RWPE1 (cell line): ENCODE measurements at regions not wholly inside any gene's neighbourhood (a gene's known extent, or its start where the extent isn't known, plus 50 kb on each side); places are given as distances from the start of the nearest gene placed in this dataset.

ENCODE experiments used
- CTCF ChIA-PET: fragments of 350-600 bp; sonication (Branson Sonifier 250); formaldehyde crosslinking; extraction: SDS; loops from one replicate; lab custom pipeline; 2021; lab: Yijun Ruan, JAX
- POLR2A ChIA-PET: fragments of 400-600 bp; formaldehyde crosslinking; extraction: SDS; loops from one replicate; lab custom pipeline; 2020; ENCODE audit warnings: antibody characterized with exemption; ENCODE audit not compliant: low non-redundant PET; lab: Yijun Ruan, JAX
- DNase-seq: peaks from one replicate; pipeline ENCODE4 v3.0.0; 2012; ENCODE audit warnings: low spot score
- H3K27ac ChIP-seq: fragments of 450-650 bp; 2 replicates; pipeline ENCODE4 v1.5.1; 2017
- TF ChIP-seq, protein P1 (sequence below): fragments of 450-650 bp; conservative IDR thresholded peaks from 2 replicates; pipeline ENCODE4 v1.5.1; 2017; ENCODE audit warnings: low read depth, mild to moderate bottlenecking

DNA sequence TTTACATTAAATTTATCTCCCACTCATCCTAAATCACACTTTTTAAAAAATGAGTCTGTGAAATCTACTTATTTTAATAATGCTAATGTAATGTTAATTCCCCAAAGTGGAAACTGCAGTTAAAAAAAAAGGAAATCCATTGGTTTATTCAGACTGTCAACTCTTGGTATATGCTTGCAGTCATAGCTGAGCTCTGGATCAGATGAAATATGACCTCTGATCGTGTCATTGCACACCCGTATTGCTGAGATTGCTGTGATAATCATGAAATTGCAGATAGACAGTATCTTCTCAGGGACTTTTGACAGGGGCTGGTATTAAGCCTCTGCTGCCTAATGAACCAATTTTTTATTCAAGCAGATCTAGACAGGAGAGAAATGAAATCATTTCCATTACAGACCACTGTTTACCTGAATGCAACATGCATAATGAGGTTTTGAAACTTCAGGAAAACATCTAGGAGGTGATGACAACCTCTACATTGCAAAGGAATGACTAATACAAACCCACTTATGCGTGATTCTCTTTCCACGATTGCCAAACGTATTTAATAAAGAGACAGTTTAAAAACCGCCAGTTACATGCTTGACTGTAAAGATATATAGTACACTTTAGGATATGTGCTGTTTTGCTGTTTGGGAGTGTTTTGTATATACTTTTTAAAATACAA, 138.3 kb upstream of the PUDP start:
- CTCF ChIA-PET = interaction anchor here (0.6 kb wide), 1 partner anchor 115 kb away, joined by 3 read pairs; no protein-coding TSS in a partner anchor
- POLR2A ChIA-PET = no interaction called here
- TF ChIP-seq, protein P1, sequence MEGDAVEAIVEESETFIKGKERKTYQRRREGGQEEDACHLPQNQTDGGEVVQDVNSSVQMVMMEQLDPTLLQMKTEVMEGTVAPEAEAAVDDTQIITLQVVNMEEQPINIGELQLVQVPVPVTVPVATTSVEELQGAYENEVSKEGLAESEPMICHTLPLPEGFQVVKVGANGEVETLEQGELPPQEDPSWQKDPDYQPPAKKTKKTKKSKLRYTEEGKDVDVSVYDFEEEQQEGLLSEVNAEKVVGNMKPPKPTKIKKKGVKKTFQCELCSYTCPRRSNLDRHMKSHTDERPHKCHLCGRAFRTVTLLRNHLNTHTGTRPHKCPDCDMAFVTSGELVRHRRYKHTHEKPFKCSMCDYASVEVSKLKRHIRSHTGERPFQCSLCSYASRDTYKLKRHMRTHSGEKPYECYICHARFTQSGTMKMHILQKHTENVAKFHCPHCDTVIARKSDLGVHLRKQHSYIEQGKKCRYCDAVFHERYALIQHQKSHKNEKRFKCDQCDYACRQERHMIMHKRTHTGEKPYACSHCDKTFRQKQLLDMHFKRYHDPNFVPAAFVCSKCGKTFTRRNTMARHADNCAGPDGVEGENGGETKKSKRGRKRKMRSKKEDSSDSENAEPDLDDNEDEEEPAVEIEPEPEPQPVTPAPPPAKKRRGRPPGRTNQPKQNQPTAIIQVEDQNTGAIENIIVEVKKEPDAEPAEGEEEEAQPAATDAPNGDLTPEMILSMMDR = no peak
- H3K27ac ChIP-seq = no peak overlapping the region
- no peak for DNase-seq

DNA sequence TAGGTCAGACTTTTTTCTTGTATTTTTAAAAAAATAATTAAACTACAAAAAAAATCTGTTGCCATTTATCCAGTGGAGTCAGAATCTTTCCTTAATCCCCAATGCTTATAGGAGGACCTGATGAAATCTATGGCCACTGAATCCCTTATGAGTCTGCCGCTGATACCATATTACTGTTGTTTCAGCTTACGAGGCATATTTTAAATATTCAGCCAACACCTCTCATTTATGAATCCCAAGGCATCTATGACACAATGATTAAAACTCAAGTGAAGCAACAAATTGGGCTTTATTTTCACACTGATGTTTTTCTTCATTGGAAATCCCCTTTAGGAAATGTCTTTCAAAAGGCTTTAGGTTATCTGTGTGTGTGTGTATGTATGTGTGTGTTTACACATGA, 137.8 kb upstream of the PUDP start:
- H3K27ac ChIP-seq = no peak overlapping the region
- DNase-seq = no peak
- POLR2A ChIA-PET = no interaction called here
- TF ChIP-seq, protein P1 = no peak
- CTCF ChIA-PET = interaction anchor here (0.6 kb wide), 1 partner anchor 115 kb away, joined by 3 read pairs; no protein-coding TSS in a partner anchor

DNA sequence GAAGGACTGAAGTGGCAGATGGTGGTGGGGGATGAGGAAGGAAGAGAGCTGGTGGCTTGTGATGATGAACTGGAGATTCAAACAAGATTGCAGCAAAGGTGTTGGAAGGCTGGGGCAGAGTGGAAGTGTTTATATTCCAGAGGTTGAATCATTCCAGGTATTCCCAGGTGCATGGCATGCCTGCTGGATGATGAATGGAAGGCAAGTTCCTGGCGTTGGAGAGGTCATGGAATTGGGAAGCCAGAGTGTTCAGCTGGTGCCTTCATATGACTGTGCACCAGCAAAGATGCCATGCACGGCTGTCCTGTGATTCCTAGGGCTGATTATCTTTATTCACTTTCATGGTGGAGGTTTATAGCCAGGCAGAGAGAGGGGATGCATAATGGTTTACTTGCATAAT, 135.8 kb upstream of the PUDP start:
- CTCF ChIA-PET = no interaction called here
- no peak overlapping the region for H3K27ac ChIP-seq
- no peak for DNase-seq
- POLR2A ChIA-PET = no interaction called here
- TF ChIP-seq, protein P1 = no peak

DNA sequence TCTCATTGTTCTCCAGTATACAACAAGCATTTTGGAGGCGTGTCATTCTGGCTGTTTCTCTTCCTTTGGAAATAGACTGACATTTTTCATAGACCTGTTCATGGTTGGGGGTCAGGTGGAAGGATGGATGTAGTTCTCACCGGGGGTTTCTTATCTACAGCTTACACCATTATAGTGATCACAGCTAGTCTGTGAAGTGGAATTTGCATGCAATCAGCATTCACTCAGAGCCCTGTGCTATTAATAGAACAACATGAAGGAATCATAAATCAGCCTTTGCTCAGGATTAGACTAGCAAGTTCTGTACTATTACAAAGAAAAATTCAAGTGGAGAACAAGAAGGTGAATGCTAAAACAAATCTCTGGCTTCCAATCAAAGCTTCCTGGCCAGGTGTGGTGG, 132.6 kb upstream of the PUDP start:
- TF ChIP-seq, protein P1 = no peak
- CTCF ChIA-PET = no interaction called here
- POLR2A ChIA-PET = no interaction called here
- H3K27ac ChIP-seq = no peak overlapping the region
- no peak for DNase-seq

DNA sequence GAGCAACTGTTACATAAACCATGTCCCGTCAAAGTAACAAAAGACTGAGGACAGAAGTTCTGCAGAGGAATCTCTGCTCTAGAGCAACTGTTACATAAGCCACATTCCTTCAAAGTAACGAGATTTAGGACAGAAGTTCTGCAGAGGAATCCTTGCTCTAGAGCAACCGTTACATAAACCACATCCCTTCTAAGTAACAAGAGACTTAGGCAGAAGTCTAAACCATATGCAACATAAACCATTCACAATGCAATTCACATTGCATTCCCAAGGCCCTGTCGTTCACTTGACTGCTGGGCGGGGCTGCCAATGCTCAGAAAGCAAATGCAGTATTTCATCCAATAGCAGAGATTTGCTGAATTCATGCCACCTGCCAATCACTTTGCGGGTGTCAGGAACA, 124.4 kb upstream of the PUDP start:
- no peak for DNase-seq
- POLR2A ChIA-PET = no interaction called here
- no peak overlapping the region for H3K27ac ChIP-seq

DNA sequence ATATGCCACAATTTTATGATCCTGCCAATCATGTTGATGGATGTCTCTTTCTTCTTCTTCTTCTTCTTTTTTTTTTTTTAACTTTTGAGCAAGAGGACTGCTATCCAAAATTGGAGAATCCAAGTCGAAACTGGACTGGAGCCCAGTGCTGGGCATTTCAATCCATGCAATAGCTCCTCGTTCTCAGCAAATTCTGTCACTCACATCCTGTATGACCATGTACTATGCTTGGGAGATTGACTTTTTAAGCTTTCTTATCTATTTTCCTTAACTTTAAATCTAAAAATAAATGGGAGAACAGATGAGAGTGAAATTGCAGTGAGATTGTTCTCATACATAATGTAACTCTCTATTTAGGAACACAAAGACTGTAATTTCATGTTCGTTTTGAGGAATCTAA, 123.0 kb upstream of the PUDP start:
- TF ChIP-seq, protein P1 = no peak
- POLR2A ChIA-PET = no interaction called here
- no peak overlapping the region for H3K27ac ChIP-seq
- CTCF ChIA-PET = no interaction called here
- DNase-seq = no peak

More for the DNA sequence above, 124.4 kb upstream of the PUDP start:
- CTCF ChIA-PET = no interaction called here
- TF ChIP-seq, protein P1 = no peak
